ENCODE measurements at regions not wholly inside any gene's neighbourhood (a gene's known extent, or its start where the extent isn't known, plus 50 kb on each side); places are given as distances from the start of the nearest gene placed in this dataset.

DNA sequence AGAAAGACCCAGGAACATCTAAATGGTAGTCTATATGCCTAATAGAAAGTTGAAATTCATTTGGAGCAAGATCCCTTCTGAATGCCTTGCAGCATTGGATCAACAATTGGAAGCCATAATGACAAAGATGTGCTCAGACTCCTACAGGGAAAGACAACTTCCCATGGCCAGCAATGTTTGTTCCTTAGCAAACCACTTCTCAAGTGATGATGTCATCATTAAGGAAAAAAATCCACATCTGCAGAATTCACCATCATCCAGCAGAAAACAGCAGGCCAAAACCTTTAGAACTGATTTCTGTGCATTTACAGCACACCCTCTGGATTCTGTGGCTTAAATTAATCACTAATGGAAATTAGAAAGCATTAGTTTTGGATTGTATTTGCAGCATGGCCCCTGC, 82.4 kb upstream of the ZIC3 start:
- no peak for DNase-seq (ENCODE audit: low spot score)

DNA sequence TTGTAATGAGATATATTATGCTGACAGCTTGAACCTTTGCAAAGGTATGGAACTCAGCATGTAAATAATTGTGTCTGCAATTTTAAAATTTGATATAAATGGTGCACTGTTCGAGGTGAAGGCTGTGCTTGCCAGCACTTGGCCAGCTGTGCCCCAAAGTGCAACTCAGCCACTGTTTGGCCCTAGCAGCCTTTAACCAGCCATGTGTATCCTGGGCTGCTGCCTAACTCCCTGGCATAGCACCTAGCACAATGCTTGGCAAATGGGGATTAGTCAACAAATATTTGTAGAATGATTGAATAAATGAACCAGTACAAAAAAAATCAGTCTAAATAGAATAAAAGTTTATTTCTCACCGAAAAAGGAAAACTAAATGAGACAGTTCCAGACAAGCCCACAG, 83.8 kb upstream of the ZIC3 start:
- no peak for DNase-seq (ENCODE audit: low spot score)

DNA sequence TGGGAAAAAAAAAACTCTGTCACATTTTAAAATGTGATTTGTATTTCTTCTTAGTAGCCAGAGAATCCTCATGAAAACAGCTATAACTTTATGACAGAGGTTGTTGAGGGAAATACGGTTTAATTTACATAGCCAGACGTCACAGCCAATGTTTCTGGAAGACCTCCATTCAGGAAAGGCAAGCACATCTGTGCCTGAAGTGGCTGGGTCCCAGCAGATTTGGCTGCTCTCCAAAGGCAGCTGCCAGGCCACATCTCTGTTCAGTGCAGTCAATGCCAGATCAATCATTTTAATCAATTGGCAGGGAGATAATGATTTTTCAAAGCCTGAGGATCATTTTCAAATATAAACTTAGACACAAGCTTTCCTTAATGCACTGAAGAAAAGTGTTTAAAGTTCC, 86.5 kb upstream of the ZIC3 start:
- no peak for DNase-seq (ENCODE audit: low spot score)

DNA sequence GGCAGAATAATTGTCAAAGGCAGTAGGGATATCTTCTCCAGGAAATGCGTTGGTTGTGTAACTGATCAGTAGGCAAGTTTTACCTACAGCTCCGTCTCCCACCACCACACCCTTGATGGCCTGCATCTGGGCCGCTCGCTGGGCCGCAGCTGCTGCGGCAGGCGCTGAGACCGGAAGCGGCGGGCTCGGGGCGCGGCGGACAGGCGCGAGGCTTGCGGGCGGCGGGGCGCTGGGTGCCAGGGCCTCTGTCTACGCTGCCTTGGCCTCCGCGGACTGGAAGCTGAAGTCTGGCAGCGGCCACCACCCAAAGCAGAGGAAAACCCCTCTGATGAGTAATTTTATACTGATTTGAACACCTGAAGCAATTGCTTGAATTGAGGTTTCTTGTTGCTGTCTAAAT, 124.2 kb upstream of the ZIC3 start:
- DNase-seq (ENCODE audit: low spot score) = no peak

DNA sequence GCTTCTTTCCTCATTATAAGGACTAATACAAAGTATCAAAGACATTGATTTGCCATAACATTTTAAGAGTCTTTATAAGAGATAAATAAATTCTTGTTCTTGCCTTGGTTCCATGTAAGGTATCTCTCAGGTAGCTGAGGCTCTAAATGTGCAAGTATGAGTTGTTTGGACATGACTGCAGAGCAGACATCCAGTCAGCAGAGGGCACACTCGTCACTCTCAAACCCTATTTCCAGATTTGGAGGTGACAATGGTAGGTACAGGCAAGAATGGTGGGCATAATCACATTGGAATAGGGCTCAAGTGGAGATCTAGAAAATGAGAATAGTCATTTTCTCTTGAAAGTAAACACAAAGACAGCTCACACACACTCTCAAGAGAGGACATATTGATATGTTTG, 133.3 kb upstream of the ZIC3 start:
- DNase-seq (ENCODE audit: low spot score) = no peak

DNA sequence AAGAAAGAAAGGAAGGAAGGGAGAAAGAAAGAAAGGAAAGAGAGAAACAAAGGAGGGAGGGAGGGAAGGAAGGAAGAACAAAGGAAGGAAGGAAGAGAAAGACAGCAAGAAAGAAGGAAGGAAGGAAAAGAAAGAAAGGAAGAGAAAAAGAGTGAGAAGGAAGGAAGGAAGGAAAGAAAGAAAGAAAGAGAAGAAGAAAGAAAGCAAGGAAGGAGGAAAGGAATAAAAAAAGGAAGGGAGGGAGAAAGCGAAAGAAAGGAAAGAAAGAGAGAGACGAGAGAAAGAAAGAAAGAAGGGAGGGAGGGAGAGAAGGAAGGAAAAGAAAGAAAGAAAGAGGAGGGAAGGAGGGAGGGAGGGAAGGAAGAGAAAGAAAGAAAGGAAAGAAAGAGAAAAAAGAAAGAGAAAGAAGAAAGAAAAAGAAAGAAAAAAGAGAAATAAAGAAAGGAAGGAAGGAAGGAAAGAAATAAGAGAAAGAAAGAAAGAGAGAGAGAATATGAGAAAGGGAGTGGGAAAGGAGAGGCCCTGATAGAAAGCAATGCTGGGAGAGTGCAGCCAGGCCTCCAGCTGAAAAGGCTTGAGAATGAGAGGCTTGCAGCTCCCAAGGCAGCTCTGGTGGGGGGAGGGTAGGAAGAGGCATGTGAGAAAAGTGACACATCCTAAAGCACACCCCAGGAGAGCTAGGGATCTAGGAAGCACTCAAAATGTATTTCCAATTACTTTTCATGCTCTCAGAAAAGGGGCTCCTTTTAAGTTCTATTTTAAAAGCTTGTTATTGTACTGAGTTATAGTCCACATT, 134.0 kb upstream of the ZIC3 start:
- no peak for DNase-seq (ENCODE audit: low spot score)

DNA sequence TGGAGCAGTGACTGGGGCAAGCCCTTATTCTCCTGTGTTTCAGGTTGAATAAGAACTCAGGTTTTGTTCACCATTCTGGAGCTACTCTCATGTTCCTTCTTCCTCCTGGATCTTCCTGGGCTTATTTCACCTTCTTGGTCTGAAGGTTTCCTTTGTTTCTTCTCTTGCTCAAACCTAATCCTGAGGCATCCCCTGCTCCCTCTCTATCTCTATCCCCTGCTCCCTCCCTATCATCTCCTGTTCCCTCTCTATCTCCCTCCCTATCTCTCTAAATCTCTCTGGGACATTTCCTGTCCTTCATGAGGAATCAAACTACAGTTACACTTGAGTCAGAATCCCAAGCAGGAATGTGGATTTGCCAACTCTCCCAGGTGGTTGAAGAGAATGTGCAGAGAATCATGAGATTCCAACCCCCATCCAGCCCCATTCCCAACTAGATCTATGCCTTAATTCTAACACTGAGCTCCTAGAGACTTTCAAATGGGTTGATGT, 134.9 kb upstream of the ZIC3 start:
- no peak for DNase-seq (ENCODE audit: low spot score)

DNA sequence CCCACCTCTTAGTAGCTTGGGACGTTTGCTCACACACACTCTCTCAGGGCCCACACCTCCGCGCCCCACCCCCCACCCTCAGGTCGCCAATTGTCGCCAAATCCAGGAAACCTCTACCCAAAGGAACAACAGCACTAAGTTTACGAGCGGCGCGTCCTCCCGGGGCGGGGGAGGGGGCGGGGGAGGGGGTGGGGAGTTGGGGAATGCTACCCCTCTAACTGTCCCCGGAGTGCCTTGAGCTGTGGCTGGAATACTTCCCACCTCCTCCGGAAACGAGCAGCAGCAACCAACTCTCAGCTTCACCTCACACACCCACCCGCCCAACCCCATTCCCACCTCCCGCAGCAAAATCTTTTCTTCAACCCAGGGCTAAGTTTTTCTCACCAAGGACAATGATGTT, 135.6 kb upstream of the ZIC3 start:
- DNase-seq (ENCODE audit: low spot score) = no peak

DNA sequence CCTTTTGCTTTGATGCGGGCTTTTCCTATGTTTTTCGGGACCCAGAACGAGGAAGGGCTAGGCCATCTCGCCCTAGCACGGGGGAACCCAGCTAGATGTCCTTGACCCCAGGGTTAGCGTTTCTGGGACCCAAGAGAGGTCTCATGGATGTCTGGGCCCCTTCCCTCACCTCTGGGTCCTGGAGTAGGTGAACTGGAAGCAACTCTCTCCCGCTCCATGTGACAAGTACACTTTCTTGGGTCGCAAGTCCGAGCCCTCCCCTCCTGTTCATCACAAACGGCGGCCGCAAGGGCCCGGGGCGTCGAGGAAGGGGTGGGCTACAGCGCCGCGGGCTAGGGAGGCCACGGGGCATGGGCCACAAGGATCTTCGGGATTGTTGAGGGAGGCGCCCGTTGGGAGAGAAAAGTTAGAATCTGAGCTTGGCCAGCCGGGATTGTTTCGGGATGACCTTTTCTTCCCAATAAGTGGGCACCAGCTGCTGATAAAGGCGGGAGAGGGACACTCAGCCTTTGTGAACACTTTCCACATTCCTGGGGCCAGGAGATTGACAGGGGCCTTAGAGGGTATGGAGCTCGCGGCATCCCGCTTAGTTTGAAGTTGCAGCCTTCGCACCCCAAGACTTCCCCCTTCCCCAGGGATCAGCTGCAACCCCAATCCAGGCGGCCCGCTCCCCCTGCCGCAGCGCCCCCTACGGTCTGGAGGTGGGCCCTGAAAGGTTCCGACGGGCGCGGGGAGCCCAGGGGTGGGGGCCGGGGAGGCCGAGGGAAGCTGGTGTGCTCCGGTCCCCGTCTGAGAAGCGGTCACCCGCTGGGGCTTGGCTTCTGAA, 136.9 kb upstream of the ZIC3 start:
- DNase-seq (ENCODE audit: low spot score) = no peak

DNA sequence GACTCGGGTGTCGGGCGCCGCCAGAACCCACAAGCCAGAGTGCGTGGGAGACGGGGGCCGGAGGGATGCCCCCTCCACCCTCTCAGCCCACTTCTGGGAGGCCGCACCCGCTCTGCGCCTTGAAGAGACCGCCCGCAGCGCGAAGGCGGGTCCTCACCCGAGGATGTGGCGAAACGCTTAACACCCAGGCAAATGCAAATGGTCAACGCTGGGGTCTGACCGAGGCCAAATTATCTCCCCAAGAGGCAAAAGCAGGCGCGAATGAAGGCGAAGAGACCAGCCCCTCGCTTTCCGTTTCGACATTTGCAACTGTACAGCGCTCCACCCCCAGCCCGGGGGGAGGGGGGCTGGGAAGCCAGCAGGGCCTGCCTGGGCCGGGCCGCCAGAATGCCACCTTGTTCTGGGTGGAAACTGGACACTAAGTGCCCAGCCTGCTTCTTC, 137.7 kb upstream of the ZIC3 start:
- DNase-seq (ENCODE audit: low spot score) = no peak

DNA sequence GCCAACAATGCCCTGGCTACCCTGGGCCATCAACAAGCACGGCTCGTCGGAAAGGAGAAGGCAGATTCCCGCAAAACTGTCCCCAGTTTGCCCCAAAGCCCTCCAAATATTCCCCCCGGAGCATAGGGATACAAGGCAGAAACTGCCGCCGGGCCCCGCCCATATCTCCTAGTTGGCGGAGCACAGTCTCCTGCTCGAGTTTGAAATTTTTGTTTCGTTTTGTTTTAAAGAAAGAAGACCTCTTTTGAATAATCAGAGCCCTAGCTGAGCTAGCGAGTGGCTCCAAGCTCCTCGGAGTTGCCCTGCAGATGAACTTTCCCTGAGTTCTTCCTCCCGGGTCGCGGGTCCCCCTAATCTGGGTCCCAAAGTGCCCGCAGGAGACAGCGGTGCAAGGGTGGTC, 138.1 kb upstream of the ZIC3 start:
- no peak for DNase-seq (ENCODE audit: low spot score)

DNA sequence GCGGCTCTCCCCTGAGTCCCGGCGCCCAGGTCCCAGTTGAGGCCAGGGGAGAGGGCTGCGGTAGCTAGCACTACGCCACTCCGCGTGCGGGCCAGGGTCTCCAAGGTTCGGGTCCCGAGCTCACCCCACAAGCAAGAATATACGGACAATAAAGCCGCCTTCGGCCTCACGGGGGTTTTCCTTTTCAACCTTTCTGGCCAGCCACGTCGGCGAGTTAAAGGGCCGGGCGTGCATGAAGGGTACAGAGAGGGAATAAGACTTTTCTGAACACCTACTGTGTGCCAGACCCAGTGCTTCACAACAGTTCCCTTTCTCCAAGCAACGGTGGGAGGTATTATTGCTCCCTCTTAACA, 138.5 kb upstream of the ZIC3 start:
- no peak for DNase-seq (ENCODE audit: low spot score)

DNA sequence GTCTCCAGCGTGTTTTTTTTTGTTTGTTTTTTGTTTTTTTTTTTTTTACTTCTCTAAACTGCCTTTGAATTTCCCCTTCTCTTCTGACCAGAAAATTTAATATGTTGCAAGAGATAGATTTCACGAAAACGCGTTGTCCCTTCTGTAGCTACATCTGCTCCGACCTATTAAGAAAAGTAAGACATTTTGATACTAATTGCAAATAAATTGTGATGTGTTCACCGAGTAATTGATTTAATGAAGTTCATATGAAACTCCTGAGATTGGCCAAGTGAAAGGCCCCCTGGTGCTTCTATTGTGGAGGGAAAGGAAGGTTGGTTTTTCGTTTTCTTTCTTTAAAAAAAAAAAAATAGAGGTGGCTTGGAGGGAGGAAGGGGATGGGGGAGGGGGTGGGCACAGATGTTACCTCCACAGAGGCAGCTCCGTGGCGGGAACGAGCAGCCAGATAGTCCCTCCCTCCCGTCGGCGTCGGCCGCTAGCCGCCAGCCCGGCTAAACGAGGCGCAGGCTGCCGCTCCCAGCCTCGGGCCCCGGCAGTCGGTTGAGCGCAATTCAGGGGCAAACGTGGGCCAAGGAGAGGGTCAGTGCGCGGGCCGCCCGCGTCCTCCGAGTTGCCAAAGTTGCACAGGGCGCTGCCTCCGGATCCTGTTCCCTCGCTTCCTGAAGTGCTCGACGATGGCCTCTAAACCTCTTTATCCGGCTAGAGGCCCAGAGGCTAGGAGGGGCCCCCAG, 139.1 kb upstream of the ZIC3 start:
- no peak for DNase-seq (ENCODE audit: low spot score)

DNA sequence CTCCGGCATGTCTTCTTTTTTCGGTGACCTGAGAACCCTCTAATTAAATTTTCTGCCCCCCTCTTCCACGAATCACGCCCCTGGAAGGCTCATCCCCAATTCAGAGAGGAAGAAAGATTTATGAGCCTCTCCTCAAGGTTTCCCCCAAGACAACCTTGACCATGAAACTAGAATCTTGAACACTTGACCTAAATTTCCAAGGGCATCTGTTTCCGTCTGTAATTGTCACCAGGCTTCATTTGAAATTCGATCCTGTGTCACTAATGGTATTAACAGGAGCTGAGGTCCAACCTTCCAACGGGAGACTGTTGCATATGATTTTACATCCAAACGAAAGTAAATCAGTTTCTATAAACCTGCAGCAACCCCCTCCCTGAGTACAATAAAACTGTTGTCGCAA, 139.9 kb upstream of the ZIC3 start:
- DNase-seq (ENCODE audit: low spot score) = no peak

DNA sequence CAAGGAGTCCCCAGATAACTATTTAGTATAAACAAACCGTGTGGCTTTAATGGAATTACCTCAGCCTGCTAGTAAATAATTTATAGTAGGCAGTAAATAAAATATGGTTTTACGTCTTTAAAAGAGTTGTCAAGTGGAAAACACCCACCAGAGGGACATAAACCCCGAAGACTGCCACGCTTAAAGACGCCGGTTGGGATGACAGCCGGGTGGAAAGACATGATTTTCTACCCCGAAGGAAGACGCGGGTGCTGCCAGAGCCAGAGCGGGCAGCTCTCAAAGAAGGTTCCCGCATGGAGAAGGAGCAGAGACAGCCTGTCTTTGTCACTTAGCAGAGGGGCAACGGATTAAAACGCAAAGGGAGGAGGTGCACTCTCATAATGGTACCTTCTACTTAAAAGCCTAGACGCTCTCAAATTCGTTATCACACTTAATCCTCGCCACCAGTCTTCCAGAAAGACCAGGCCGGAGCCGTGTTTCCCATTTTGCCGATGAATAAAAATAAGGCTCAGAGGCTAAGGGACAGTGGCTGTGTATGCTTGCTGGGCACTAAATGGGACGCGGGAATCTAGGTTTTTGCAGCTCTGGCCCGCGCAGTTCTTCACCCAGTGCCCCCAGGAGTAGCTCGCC, 140.5 kb upstream of the ZIC3 start:
- no peak for DNase-seq (ENCODE audit: low spot score)

DNA sequence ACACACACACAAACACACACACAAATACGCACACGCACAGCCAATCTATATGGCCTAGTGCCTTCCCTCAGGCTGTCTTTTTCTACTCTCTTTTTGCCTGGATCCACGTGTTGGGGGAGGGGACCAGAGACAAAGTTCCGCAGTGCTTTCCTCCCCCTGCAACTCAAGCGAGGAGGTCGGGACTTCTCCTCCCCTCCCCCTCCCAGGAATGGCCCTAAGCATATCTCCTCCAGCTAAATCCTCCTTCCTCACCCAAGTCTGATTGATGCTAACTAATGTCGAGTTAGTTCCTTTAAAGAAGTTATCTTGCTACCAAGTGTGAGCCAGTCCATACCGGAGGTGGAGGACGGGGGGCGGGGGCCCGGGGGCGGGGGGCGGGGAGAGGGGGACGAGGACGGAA, 141.2 kb upstream of the ZIC3 start:
- no peak for DNase-seq (ENCODE audit: low spot score)

DNA sequence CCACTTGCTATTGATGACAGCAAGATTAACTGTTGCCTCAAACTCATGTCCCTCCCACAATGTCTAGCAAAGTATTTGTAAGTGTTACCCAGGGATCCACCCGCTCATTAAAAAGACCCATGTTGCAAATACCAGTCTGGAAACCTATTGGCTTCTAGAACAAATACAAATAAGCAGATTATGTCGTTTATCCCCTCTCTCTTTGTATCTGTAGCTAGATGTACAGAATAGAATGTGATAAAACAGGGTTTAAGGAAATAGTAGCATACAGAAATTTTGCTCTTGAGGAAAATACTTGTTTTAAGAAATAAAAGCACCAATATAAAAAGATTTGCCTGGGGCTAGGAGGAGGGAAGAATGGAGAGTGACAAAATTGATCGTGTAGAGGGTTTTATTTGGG, 142.7 kb upstream of the ZIC3 start:
- DNase-seq (ENCODE audit: low spot score) = no peak

DNA sequence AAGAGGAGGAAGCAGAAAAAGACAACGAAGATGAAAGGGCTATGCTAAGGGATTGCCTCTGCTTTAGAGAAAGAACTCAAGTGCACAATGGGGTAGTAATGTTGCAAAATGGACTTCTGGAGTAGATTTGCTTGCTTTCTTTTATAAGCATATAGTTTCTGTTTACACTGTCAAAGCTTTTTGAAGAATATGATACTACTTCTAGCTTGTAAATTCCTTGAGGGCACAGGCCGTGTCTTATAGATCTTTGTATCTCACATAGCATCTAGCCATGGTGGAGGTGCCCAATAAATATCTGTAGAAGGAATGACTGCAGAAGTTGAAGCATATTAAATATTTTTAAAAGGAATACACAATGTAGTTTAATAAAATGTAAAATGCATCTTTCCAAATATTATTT, 147.8 kb upstream of the ZIC3 start:
- no peak for DNase-seq (ENCODE audit: low spot score)

DNA sequence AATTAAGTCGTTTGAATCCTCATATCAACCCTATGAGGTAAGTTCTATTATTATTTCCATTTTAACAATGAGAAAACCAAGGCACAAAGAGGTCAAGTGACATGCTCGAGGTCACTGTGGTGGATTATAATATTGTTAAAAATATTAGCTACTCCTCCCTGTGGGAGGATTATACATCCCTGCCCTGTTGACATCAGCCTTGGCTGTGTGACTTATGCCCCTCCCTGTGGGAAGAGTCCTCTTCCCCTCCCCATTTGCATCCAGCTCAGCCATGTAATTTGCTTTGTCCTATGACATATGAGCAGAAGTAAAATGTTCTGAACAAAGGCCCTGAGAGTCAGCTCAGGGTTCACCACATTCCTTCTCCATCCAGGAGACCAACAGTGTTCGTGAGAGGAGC, 152.7 kb upstream of the ZIC3 start:
- DNase-seq (ENCODE audit: low spot score) = no peak

DNA sequence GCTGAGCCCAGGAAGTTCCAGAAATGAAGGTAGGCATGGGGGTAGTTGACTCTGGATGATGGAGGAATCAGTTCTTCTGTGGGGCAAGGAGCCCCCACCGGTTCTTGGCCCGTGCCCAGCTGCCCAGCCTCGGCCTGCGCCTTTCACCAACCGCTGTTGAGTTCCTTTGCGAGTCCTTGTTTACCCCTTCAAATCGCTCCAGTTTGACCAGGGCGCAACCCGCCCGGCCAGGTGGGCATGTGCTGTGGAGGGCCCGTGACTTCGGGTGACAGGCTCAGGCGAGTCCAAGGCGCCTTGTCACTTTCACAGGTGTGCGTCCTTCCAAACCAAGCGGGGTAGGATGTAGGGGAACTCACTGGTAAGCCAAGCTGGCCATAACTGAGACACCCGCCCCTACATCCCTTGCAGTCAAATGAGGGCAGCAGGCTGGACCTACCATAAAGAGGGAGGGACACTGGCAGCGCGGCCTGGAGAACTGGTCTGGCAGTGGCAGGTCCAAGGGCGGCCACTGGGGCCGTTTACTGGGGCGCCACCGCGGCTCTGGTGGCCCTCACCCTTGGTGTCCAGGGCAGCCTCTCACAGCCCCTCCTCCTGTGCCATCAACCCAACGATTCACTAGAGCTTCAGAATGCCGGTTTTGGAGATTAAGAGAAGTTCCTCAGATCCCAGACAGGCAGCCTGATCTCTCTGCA, 160.3 kb upstream of the ZIC3 start:
- DNase-seq (ENCODE audit: low spot score) = no peak

DNA sequence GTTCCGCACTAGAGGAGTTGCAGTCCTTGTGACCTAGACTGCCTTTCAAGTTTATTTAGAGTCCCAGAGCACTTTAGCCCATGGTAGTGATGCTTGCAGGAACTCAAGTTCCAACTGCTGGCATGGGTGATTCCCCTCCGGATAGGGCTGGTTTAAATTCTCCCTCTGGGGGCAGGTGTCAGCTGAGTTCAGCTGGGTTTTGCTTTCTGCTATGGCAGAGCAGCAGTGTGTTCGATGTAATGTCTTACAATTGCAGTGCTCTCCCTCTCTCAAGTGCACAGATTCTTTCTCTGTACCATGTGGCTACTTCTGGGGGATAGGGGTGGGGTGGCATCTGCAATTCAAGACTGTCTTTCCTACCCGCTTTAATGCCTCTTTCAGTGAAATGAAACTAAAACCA, 164.8 kb upstream of the ZIC3 start:
- no peak for DNase-seq (ENCODE audit: low spot score)

DNA sequence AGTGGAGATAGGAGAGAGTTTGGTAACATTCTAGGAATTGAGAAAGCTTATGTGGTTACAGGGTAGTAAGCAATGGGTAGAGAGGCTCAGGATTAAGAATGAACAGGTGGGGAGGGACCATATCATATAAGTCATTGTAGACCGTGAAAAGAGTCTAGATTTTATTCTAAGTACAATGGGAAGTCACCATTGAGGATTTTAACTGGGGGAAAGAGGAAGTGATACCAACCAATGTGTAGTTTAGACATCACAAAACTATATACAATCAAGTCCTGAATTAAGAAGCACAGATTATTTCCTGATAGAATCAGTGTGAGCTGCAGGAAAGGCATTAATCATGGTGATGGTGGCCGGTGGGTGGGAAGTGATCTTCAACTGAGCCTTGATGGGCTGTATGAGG, 178.3 kb upstream of the ZIC3 start:
- DNase-seq (ENCODE audit: low spot score) = no peak
